Tibial artery (tissue), 4 donors: ENCODE measurements at regions not wholly inside any gene's neighbourhood (a gene's known extent, or its start where the extent isn't known, plus 50 kb on each side); places are given as distances from the start of the nearest gene placed in this dataset.

Experiments
- DNase-seq, 2 donors: peaks; one replicate each; pipeline ENCODE4 v3.0.0-alpha.2; 2019
- H3K27ac ChIP-seq, 2 donors: fragments of 200-600 bp; sonication (generic) in 1 of 2; 1 replicate in 1 of 2; 2 replicates in 1 of 2; pipeline ENCODE4 v1.5.1; 2018 to 2019; ENCODE audit warnings: mild to moderate bottlenecking in 1 of 2
- H3K27me3 ChIP-seq, 2 donors: fragments of 200-600 bp; sonication (generic) in 1 of 2; one replicate each; pipeline versions ENCODE4 v1.5.1 to v1.6.0; 2016 to 2019
- H3K36me3 ChIP-seq, 3 donors: fragments of 200-600 bp; sonication (generic) in 2 of 3; one replicate each; pipeline ENCODE4 v1.5.1; 2016 to 2019; ENCODE audit warnings: mild to moderate bottlenecking in 2 of 3
- H3K4me1 ChIP-seq, 4 donors: fragments of 200-600 bp; sonication (generic) in 2 of 4; 1 replicate in 3 of 4; 2 replicates in 1 of 4; pipeline ENCODE4 v1.5.1; 2016 to 2019
- H3K4me3 ChIP-seq, 2 donors: fragments of 200-600 bp; sonication (generic) in 1 of 2; 1 replicate in 1 of 2; 2 replicates in 1 of 2; pipeline ENCODE4 v1.5.1; 2018 to 2019; ENCODE audit warnings: mild to moderate bottlenecking in 2 of 2
- H3K9me3 ChIP-seq, 3 donors: fragments of 200-600 bp; sonication (generic) in 1 of 3; one replicate each; pipeline ENCODE4 v1.5.1; 2016 to 2019
- CTCF ChIP-seq, 2 experiments: fragments of 200-600 bp in 1 of 2; fragments of 450-650 bp in 1 of 2; IDR thresholded peaks; one replicate each; pipeline ENCODE4 v1.5.1; 2017 to 2019; ENCODE audit warnings: antibody characterized with exemption in 2 of 2, mild to moderate bottlenecking in 1 of 2, moderate library complexity in 1 of 2
- intact Hi-C: fragments of 100-400 bp; cut with DNase I; formaldehyde crosslinking; loops from one replicate; pipeline ENCODE4 v1.15.0; 2023; ENCODE audit warnings: low total_unique reads

- Histone ChIP-seq H3K36me3 (no peaks in the 10 kb centered on the region), H3K4me3 (no peak overlapping the region), H3K9me3 (no peaks in the 10 kb centered on the region), H3K27me3 (no peaks in the 10 kb centered on the region), H3K27ac (peak overlapping the region; percentile 13 to 43), H3K4me1 (peaks cover 0 to 46% (median 13%) of the 10 kb centered on the region in 4 donors)
- intact Hi-C loops = no loop called here
- DNase-seq = no peak
- TF ChIP-seq CTCF (IDR thresholded peaks at IDR 0.05) = no peak
Measured at GRCh38 chr1:177451191-177451590, 280.4 kb downstream of the BRINP2 start.

GRCh38 chr1:177448652-177449357, 278.0 kb downstream of the BRINP2 start:
- Histone ChIP-seq H3K4me1 (peaks cover 0 to 46% (median 13%) of the 10 kb centered on the region in 4 donors), H3K27me3 (no peaks in the 10 kb centered on the region), H3K9me3 (no peaks in the 10 kb centered on the region), H3K4me3 (no peak overlapping the region), H3K36me3 (no peaks in the 10 kb centered on the region), H3K27ac (peak overlapping the region in 1 of 2 donors; percentile 1)
- no peak for TF ChIP-seq CTCF (IDR thresholded peaks at IDR 0.05)
- no peak for DNase-seq
- intact Hi-C loops = no loop called here

GRCh38 chr1:177448036-177448615, 277.4 kb downstream of the BRINP2 start:
- intact Hi-C loops = no loop called here
- no peak for TF ChIP-seq CTCF (IDR thresholded peaks at IDR 0.05)
- Histone ChIP-seq H3K9me3 (no peaks in the 10 kb centered on the region), H3K27ac (peak overlapping the region in 1 of 2 donors; percentile 1), H3K4me3 (no peak overlapping the region), H3K36me3 (no peaks in the 10 kb centered on the region), H3K27me3 (no peaks in the 10 kb centered on the region), H3K4me1 (peaks cover 0 to 46% (median 13%) of the 10 kb centered on the region in 4 donors)
- DNase-seq = no peak

GRCh38 chr1:177444997-177445746, 274.4 kb downstream of the BRINP2 start:
- DNase-seq = no peak
- H3K9me3 ChIP-seq = no peaks in the 10 kb centered on the region
- no peak for TF ChIP-seq CTCF (IDR thresholded peaks at IDR 0.05)
- intact Hi-C loops = no loop called here
- H3K4me3 ChIP-seq = no peak overlapping the region
- H3K4me1 ChIP-seq = peaks cover 0 to 26% (median 13%) of the 10 kb centered on the region in 4 donors
- no peaks in the 10 kb centered on the region for H3K27me3 ChIP-seq
- H3K36me3 ChIP-seq = no peaks in the 10 kb centered on the region
- no peak overlapping the region for H3K27ac ChIP-seq

- H3K36me3 ChIP-seq = no peaks in the 10 kb centered on the region
- H3K27me3 ChIP-seq = no peaks in the 10 kb centered on the region
- no peak overlapping the region for H3K4me3 ChIP-seq
- no peak overlapping the region for H3K27ac ChIP-seq
- H3K4me1 ChIP-seq = peaks cover 0 to 8% (median under 1%) of the 10 kb centered on the region in 4 donors
- intact Hi-C loops = no loop called here
- no peaks in the 10 kb centered on the region for H3K9me3 ChIP-seq
- no peak for TF ChIP-seq CTCF (IDR thresholded peaks at IDR 0.05)
- DNase-seq = no peak
Measured at GRCh38 chr1:177443003-177443402, 272.2 kb downstream of the BRINP2 start.
